ENCODE measurements at regions not wholly inside any gene's neighbourhood (a gene's known extent, or its start where the extent isn't known, plus 50 kb on each side); places are given as distances from the start of the nearest gene placed in this dataset.

DNA sequence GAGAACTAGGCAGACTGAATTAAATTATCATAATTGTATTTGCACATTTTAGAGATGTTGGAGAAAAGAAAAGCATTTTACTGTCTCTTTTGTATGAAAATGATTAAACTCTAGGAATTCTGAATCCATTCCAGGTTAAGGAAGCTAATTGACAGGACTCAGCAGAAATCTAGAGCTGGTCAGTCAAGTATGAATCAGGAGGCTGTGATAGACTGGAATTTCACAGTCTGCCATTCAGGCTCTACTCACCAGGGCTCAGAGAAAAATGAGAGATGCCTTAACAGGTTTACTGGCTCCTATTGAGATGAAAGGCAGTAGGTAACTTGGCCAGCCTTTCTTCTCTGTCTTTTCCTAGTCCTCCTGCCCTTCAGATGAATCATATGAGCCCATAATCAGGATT lies 693.9 kb upstream of the CHORDC1 start:
- in situ Hi-C loops (cut with MboI; ENCODE audit: low pct_unique_long_range_greater_than_20kb, low sequenced_read_pairs), result no loop called here
- no peak for DNase-seq

DNA sequence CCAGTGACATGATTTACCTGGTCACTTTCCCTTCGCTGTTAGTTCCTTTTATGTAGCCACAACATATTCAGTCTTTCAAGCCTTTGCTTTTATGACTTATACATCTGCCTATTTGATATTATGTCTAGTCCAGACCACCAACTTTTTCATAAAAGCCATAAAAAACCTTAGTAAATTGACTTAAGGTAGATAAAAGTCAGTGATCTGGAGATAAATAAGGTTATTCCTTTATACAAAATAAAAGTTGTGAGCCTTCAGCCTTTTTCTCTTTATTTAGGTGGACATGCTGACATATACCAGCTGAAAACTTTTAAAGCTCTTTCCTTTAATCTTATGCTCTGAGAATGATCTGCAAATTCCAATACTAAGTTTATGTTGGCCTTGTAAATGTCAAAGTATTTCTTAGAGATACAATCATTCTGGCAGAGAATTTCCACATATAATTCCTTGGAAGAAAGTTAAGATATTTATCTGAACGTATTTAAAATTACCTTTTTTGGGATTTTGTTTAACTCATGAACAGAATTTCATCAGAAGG lies 690.4 kb upstream of the CHORDC1 start:
- in situ Hi-C loops (cut with MboI; ENCODE audit: low pct_unique_long_range_greater_than_20kb, low sequenced_read_pairs), result no loop called here
- no peak for DNase-seq

DNA sequence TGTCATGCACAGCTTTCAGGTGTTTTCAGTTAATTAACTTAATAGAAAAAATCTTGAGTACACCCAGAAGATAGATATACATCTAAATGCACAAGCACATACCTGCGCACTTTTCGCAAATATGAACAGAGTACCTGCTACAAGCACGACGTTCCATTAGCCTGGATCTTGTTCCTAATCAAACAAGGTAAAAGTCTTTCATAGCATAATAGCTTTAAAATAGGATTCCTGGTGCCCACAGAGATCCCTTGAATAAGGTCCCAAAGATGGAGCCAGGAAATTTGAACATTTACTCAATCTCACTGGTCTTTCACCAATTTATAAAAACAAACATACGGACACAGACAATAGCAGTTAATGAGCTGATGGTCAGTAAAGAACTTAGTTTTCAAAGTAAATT lies 689.8 kb upstream of the CHORDC1 start:
- no peak for DNase-seq
- in situ Hi-C loops (cut with MboI; ENCODE audit: low pct_unique_long_range_greater_than_20kb, low sequenced_read_pairs), result no loop called here

DNA sequence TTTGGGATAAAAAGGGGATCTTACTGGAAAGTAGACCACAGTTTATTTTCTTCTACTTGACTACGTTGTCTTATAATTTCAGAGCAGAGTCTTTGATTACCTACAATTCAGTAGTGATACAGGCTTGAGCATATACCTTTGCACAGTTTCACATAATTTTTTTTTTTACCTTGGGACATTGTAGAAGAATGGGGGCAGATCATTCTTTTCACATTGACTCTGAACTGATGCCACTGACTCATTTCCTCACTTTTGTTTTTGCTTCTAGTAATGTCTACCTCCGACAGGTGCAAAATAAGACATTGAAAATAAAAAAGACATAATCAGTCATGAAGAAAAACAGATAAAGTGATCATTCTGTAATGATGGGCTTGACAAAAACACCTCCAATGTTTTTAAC lies 688.3 kb upstream of the CHORDC1 start:
- in situ Hi-C loops (cut with MboI; ENCODE audit: low pct_unique_long_range_greater_than_20kb, low sequenced_read_pairs), result no loop called here
- DNase-seq, result no peak

DNA sequence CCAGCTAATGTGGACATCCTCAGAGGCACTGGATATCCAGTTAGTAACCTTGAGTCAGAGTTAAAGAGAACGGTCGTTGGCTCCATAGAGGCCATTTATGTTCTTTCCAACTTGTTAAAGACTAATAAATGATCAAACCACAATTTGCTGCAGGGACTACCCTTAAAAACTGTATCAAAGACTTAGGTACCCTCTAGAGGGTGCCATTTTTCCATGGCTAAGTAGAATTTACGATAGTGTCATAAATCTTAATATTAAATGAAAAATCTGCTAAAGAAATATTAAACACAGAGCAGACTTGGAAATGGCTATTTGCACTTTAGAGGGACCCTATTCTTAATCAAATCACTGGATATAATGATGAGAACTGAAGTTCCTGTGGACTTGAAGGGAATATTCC lies 685.2 kb upstream of the CHORDC1 start:
- no peak for DNase-seq
- in situ Hi-C loops (cut with MboI; ENCODE audit: low pct_unique_long_range_greater_than_20kb, low sequenced_read_pairs), result no loop called here

DNA sequence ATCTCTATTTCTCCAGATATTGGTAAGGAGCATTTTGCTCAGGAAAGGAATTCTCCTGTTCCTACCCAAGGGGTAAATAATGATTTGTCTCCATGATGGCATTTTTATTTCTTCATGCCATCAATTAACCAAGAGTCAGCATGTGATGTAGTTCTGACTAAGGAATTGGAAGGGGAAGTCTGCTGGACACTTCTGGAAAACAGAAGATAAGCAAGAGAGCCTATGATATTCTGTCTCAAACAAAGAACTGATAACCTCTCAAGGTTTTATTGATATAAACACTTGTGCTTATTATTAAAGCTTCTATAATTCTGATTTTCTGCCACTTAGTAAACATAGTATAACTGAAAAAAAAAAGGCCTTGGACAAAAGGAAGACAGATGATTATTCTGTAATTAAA lies 673.0 kb upstream of the CHORDC1 start:
- in situ Hi-C loops (cut with MboI; ENCODE audit: low pct_unique_long_range_greater_than_20kb, low sequenced_read_pairs), result no loop called here
- DNase-seq, result no peak

DNA sequence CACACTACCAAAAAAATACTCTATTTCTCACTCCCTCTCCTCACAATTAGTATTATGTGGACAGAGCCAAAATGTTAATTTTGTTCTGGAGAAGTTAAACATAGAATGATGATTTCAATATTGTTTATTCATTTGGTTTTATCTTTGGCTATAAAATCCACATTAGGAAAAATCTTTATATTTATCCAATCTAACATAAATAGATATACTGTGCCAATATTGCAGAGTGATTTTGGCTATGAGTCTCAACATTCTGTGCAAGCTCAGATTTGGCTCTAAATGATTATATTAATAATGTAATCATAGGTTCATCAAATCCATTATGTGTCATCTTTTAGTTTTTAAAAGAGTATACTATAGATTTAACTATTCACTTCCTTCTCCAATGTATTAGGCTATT lies 667.5 kb upstream of the CHORDC1 start:
- in situ Hi-C loops (cut with MboI; ENCODE audit: low pct_unique_long_range_greater_than_20kb, low sequenced_read_pairs), result no loop called here
- DNase-seq, result no peak

DNA sequence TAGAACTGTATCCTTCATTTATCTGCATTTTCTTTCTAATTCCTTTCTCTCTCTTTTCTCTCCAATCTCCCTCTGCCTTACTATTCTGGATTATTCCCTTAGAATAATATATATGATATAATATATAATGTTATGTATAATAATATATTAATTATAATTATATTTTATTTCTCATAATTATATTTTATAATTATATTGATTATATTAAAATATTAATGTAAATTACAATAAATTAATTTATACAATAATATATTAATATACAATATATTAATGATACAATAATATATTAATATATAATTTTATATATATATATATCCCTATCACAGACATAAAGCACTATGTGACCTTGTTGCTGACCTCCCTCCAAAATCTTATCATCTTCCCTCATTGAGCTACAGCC lies 661.3 kb upstream of the CHORDC1 start:
- in situ Hi-C loops (cut with MboI; ENCODE audit: low pct_unique_long_range_greater_than_20kb, low sequenced_read_pairs), result no loop called here
- no peak for DNase-seq

DNA sequence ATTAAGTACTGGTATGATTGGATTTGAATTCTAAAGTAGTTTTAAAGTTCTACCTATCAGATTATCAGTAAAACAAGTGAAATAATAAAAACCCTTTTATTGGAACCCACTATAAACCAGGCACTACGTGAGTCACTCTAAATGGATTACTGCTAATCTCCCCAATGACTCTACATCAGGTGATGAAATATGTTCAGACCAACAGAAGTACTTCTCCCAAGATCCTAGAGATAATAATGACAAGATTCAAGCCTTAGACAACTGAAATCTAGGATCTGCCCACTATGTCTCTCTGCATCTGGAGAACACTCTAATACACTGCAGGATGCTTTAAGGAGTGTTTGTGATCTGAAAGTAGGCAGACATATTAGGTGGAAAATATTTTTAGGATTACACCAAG lies 652.1 kb upstream of the CHORDC1 start:
- no peak for DNase-seq
- in situ Hi-C loops (cut with MboI; ENCODE audit: low pct_unique_long_range_greater_than_20kb, low sequenced_read_pairs), result no loop called here

DNA sequence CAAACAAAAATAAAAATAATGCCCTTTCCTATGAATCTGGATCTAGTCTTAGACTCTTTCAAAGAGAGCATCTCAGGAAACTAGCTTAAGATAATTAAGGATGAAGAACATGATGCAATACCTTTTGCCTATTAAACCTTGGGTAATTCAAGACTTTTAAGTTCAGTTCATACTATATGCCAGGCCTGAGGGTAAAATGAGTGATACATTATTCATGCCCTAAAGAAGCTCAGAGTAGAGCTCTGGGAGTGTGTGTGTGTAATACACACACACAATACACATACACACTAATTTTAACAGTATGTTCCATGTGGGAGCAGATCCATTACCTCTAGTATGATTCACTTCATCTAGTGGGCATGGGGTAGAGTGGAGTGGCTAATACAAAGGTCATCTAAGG lies 651.4 kb upstream of the CHORDC1 start:
- DNase-seq, result no peak
- in situ Hi-C loops (cut with MboI; ENCODE audit: low pct_unique_long_range_greater_than_20kb, low sequenced_read_pairs), result no loop called here

DNA sequence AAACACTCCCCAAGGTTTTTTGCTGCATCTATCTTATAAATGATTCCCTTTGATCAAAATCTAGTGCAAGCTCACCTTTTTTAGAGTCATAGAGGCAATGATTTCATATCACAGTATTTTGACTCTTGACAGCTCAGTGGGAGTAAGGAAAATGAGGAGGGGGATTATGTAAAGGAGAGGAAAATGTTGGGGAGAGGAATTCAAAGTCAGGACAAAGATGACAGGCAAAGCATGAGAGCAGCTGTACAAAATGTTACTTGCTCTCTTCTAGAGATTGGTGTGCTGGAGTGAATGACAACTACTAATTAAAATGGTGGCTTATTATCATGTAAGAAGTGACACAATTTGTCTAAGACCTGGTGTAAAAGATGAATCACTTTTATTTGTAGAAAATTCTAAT lies 644.6 kb upstream of the CHORDC1 start:
- in situ Hi-C loops (cut with MboI; ENCODE audit: low pct_unique_long_range_greater_than_20kb, low sequenced_read_pairs), result no loop called here
- no peak for DNase-seq

DNA sequence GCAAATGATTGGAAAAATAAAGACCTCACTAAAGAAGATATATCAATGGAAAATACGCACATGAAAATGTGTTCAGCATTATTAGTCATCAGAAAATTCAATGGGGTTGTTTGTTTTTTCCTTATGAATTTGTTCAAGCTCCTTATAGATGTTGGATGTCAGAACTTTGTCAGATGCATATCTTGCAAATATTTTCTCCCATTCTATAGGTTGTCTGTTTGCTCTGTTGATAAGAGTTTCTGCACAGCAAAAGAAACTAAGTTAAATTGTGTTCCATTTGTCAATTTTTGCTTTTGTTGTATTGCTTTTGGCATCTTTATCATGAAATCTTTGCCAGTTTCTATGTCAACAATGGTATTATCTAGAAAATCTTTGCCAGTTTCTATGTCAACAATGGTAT lies 633.9 kb upstream of the CHORDC1 start:
- in situ Hi-C loops (cut with MboI; ENCODE audit: low pct_unique_long_range_greater_than_20kb, low sequenced_read_pairs), result no loop called here

DNA sequence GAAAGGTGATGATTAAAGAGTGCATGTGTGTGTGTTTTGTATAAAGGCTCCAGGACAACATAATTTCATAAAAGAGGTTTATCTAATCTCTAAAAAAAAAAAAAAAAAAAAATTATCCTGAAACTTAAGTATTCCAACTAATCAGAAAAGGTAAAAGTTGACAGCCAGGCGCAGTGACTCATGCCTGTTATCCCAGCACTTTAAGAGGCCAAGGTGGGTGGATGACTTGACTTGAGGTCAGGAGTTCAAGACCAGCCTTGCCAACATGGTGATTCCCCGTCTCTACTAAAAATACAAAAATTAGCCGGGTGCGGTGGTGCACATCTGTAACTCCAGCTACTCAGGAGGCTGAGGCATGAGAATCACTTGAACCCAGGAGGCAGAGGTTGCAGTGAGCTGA lies 632.7 kb upstream of the CHORDC1 start:
- in situ Hi-C loops (cut with MboI; ENCODE audit: low pct_unique_long_range_greater_than_20kb, low sequenced_read_pairs), result no loop called here
- DNase-seq, result no peak

More for the DNA sequence above, 633.9 kb upstream of the CHORDC1 start:
- DNase-seq, result no peak

DNA sequence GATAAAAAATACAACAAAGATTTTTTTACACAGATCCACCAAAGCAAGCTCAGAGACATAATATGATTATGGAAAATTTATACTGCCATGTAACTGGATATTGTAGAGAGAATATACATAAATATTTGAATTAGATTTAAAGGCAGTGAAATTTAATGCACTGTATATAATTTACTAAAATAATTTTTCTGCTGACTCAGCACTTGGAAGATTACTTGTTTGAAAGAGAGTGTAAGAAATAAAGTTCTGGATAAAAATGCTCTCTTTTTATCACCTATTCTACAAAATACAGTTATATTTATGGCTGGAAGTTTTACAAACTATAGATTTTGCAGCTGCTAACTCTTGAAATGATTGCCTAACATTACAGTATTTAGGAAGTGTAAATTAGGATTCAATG lies 628.3 kb upstream of the CHORDC1 start:
- in situ Hi-C loops (cut with MboI; ENCODE audit: low pct_unique_long_range_greater_than_20kb, low sequenced_read_pairs), result no loop called here
- DNase-seq, result no peak

DNA sequence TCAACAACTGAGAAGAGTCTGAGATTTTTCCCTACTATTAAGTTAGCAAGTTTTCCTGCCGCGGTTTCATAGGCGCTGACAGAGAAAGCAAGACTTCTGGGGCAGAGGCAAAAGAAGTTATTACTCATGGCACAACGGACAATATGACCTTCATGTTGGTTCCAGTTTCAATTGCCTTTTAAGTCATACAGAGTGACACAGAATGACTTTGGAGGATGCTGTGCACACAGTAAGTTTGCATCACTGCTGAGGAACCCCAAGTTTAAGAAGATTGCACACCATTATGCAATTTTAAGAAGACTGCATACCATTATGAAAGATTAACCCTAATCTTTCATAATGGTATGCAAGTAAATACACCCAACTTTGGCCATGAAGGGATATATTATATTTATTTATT lies 626.5 kb upstream of the CHORDC1 start:
- no peak for DNase-seq
- in situ Hi-C loops (cut with MboI; ENCODE audit: low pct_unique_long_range_greater_than_20kb, low sequenced_read_pairs), result no loop called here

DNA sequence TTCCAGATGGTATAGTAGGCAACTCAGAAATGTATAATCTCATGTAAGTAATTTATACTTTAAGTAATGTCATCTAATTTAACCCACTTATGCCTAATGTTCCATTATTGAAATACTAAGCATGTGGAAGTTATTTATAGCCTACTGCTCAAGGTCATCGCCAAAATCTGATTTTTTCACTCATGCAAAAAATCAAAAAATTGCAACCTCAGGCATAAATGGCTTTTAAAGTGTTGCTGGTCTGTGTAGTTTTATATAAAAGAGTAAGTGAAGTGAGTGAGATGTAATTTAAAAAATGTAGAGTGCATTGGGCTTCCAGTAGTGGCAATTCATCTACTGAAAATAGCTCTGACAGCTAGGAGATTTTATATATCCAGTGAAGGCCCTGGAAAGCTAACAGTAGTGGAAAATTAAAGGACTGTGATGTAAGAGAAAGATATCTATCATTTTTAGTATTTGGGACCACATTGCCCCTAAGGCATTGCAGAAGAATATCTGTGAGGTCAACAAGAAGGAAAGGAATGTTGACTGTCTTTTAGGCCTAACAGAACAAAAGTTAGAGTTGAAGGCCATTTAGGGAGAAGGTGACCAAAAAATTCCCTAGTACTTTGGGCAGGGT lies 624.5 kb upstream of the CHORDC1 start:
- no peak for DNase-seq
- in situ Hi-C loops (cut with MboI; ENCODE audit: low pct_unique_long_range_greater_than_20kb, low sequenced_read_pairs), result no loop called here

DNA sequence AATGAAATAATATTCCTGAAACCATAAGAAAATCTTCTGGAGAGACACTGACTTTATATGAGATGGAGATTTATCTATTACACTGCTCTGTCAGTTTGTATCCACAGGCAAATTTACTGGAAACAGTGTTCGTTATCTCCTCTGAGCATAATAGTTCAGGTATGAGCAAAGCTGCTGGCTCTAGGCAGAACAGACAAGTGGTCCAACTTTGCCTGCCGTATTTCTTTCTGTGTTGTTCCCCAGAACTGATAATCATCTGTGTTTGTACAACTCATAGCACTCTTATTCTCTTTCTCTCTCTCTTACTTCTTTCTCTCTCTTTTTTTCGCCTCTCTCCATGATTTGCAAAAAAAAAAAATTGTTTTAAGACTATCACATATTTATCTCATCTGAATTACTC lies 623.8 kb upstream of the CHORDC1 start:
- in situ Hi-C loops (cut with MboI; ENCODE audit: low pct_unique_long_range_greater_than_20kb, low sequenced_read_pairs), result no loop called here
- DNase-seq, result no peak

DNA sequence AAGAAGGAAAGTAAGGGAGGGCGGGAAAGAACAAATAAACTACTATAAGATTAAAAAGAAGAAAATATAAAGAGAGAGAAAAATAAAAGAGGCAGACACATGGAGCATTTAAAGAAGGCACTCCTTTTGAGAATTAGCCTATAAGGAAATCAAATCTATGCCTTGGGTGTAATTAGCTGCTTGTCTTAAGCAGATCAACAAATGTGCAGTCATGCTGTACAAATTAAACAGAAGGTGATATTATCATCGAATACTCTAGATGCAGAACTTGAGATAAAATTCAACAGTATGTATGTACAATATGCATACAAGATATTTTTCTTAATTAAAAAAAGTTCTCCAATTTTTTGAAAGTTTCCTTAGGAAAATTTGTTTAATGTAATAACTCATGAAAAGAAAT lies 623.0 kb upstream of the CHORDC1 start:
- in situ Hi-C loops (cut with MboI; ENCODE audit: low pct_unique_long_range_greater_than_20kb, low sequenced_read_pairs), result no loop called here
- DNase-seq, result no peak

DNA sequence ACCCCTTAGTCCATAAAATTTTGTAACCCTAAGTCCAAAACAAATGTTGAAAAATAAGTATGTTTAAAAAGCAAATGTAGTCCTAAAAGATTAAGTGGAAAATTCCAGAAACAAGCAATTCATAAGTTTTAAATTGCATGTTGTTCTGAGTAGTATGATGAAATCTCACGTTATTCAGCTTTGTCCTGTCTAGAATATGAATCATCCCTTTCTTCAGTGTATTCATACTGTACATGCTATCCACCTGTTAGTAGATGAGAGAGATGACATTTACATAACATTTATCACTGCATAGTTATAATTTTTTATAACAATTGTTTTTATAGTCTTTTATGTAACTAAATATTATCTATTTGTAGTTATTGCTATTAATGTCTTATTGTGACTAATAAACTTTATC lies 622.3 kb upstream of the CHORDC1 start:
- no peak for DNase-seq
- in situ Hi-C loops (cut with MboI; ENCODE audit: low pct_unique_long_range_greater_than_20kb, low sequenced_read_pairs), result no loop called here

DNA sequence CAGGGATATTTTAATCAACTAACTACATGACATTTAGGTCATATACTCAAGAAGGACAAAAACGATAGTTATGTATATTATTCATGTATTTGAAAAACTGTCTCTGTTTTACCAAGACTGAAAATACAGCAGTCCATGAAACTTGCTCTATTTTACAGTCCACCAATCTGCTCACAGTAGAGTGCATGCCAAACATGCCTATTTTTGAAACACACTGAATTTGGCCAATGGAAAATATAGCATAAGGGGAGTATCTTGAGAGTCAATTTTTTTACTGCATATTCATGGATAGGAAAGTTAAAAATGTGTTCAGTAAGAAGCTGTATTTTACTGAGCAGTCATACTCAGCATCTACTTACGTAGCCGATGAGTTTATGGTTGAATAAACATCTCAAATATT lies 621.2 kb upstream of the CHORDC1 start:
- in situ Hi-C loops (cut with MboI; ENCODE audit: low pct_unique_long_range_greater_than_20kb, low sequenced_read_pairs), result no loop called here

DNA sequence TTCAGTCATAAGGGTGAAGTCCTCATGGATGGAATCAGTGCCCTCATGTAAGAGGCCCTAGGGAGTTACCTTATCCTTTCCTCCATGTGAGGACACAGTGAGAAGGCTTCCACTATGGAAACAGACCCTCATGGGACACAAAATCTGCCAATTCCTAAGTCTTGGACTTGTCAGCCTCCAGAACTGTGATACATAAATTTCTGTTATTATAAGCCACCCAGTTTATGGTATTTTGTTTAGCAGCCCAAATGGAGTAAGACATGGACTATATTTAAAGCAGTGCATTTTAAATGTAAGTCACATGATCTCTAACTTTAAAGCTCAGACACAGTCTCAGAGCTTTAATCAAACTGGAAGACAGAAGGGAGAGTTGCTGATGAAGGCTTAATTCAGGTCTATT lies 619.8 kb upstream of the CHORDC1 start:
- in situ Hi-C loops (cut with MboI; ENCODE audit: low pct_unique_long_range_greater_than_20kb, low sequenced_read_pairs), result no loop called here
- no peak for DNase-seq

More for the DNA sequence above, 621.2 kb upstream of the CHORDC1 start:
- DNase-seq, result no peak

DNA sequence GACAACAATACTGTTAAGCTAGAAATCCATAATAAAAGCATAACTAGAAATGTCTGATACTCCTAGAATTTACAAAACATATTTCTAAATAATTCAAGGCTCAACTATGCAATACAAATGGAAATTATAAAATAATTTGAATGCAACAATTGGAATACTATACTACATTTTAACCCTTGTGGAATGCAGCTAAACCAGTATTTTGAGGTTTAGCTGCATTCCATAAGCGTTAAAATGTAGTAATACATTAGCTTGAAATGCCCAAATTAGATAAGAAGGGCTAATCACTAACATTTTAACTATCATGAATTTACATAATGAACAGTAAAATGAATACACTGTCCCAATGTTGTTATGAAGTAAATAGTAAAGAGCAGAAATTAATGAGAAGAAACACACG lies 617.2 kb upstream of the CHORDC1 start:
- no peak for DNase-seq
- in situ Hi-C loops (cut with MboI; ENCODE audit: low pct_unique_long_range_greater_than_20kb, low sequenced_read_pairs), result no loop called here
